ENCODE measurements at regions not wholly inside any gene's neighbourhood (a gene's known extent, or its start where the extent isn't known, plus 50 kb on each side); places are given as distances from the start of the nearest gene placed in this dataset.

DNA sequence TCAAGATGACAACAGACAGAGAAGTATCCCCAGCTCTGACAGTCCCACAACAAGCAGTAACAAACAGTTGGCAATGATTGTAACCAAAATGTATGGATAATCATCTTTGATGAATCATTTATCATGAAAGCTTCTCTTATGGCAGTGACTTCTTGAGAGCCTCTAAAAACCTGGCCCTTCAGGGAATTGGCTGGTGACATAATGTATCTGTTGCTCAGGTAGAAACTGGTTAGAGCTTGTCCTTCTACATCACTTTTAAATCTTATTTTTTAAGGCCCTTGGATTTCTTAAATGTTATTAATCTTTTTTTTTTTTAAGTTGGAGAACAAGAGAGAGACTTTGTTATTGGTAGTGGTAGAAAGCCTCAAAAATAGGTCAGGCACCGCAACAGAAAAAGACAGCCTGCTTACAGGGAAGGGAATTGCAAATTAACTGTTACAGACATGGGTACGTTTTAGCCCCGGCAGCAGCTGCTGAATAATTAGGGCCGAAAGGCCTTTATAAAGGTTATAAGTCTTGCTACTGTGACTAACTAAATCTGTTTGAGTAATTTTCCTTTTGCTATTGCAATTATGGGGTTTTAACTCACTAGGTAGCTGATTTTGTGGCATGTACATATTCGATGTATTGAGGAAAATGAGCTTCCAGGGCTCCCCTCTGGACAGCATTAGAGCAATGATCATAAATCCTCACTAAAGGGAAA, 207.7 kb upstream of the LRRC4C start:
- H3K27ac Mint-ChIP-seq: no peak overlapping the region

DNA sequence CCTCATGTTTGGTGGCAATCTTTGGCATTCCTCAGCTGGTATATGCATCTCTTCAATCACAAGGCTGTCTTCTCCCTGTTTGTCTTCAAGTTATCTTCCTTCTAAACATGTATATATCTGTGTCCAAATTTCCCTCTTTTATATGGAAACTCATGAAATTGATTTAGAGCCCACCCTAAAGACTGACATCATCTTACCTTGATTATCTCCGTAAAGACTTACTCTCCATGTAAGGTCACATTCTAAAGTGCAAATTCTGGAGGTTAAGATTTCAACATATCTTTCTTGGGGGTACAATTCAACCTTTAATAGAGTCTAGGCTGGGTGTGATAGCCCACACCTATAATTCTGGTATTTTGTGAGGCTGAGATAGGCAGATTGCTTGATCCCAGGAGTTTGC, 215.8 kb upstream of the LRRC4C start:
- no peak overlapping the region for H3K27ac Mint-ChIP-seq
- H3K9me3 Mint-ChIP-seq: no peaks in the 10 kb centered on the region
- no peaks in the 10 kb centered on the region for H3K27me3 Mint-ChIP-seq (ENCODE audit: insufficient read depth)
- Histone ChIP-seq H3K9me3 (ENCODE audit: control insufficient read depth, low read length) (no peaks in the 10 kb centered on the region), H3K36me3 (ENCODE audit: control insufficient read depth, insufficient read depth, low read length) (no peaks in the 10 kb centered on the region), H3K27ac (ENCODE audit: low read depth, low read length) (no peak overlapping the region), H3K9ac (ENCODE audit: extremely low read depth, low read length, poor library complexity, severe bottlenecking) (no peak overlapping the region), H3K4me1 (ENCODE audit: control insufficient read depth, insufficient read depth, low read length) (no peaks in the 10 kb centered on the region), H3K27me3 (ENCODE audit: control insufficient read depth, insufficient read depth, low read length, poor library complexity, severe bottlenecking) (no peaks in the 10 kb centered on the region), H3K4me3 (ENCODE audit: low read length) (no peak overlapping the region)
- no peaks in the 10 kb centered on the region for H3K4me1 Mint-ChIP-seq
- no peak for DNase-seq
- TF ChIP-seq, protein P1, sequence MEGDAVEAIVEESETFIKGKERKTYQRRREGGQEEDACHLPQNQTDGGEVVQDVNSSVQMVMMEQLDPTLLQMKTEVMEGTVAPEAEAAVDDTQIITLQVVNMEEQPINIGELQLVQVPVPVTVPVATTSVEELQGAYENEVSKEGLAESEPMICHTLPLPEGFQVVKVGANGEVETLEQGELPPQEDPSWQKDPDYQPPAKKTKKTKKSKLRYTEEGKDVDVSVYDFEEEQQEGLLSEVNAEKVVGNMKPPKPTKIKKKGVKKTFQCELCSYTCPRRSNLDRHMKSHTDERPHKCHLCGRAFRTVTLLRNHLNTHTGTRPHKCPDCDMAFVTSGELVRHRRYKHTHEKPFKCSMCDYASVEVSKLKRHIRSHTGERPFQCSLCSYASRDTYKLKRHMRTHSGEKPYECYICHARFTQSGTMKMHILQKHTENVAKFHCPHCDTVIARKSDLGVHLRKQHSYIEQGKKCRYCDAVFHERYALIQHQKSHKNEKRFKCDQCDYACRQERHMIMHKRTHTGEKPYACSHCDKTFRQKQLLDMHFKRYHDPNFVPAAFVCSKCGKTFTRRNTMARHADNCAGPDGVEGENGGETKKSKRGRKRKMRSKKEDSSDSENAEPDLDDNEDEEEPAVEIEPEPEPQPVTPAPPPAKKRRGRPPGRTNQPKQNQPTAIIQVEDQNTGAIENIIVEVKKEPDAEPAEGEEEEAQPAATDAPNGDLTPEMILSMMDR (conservative IDR thresholded peaks at IDR 0.05): no peak
- H3K4me3 Mint-ChIP-seq: no peak overlapping the region
- WGBS, 2 experiments (ENCODE audit: insufficient coverage in 1 of 2, insufficient read length in 1 of 2): 78 to 100% methylated on average over 1 of the region's 1 CpG
- H3K36me3 Mint-ChIP-seq (ENCODE audit: low read depth): no peaks in the 10 kb centered on the region

More for the DNA sequence above, 207.7 kb upstream of the LRRC4C start:
- Histone ChIP-seq H3K27me3 (ENCODE audit: control insufficient read depth, insufficient read depth, low read length, poor library complexity, severe bottlenecking) (no peaks in the 10 kb centered on the region), H3K9me3 (ENCODE audit: control insufficient read depth, low read length) (no peaks in the 10 kb centered on the region), H3K4me1 (ENCODE audit: control insufficient read depth, insufficient read depth, low read length) (no peaks in the 10 kb centered on the region), H3K9ac (ENCODE audit: extremely low read depth, low read length, poor library complexity, severe bottlenecking) (no peak overlapping the region), H3K4me3 (ENCODE audit: low read length) (no peak overlapping the region), H3K36me3 (ENCODE audit: control insufficient read depth, insufficient read depth, low read length) (no peaks in the 10 kb centered on the region), H3K27ac (ENCODE audit: low read depth, low read length) (no peak overlapping the region)
- TF ChIP-seq, protein P1 (conservative IDR thresholded peaks at IDR 0.05): no peak
- Mint-ChIP-seq H3K4me1 (peaks cover 7% of the 10 kb centered on the region), H3K27me3 (ENCODE audit: insufficient read depth) (no peaks in the 10 kb centered on the region), H3K36me3 (ENCODE audit: low read depth) (no peaks in the 10 kb centered on the region), H3K4me3 (no peak overlapping the region), H3K9me3 (no peaks in the 10 kb centered on the region)
- 88 to 98% methylated on average over 5 of the region's 5 CpGs for WGBS, 2 experiments (ENCODE audit: insufficient coverage in 1 of 2, insufficient read length in 1 of 2)
- no peak for DNase-seq

GRCh38 chr11:41713030-41713429, 253.6 kb upstream of the LRRC4C start:
- 82 to 90% methylated on average over 2 to 3 of the region's 3 CpGs for WGBS, 2 experiments (ENCODE audit: insufficient coverage in 1 of 2, insufficient read length in 1 of 2)
- no peaks in the 10 kb centered on the region for H3K36me3 Mint-ChIP-seq (ENCODE audit: low read depth)
- peaks cover 2% of the 10 kb centered on the region for H3K27me3 Mint-ChIP-seq (ENCODE audit: insufficient read depth)

More at GRCh38 chr11:41713030-41713429, 253.6 kb upstream of the LRRC4C start:
- H3K27ac Mint-ChIP-seq: no peak overlapping the region
- TF ChIP-seq, protein P1 (conservative IDR thresholded peaks at IDR 0.05): no peak
- Histone ChIP-seq H3K9me3 (ENCODE audit: control insufficient read depth, low read length) (no peaks in the 10 kb centered on the region), H3K27ac (ENCODE audit: low read depth, low read length) (no peak overlapping the region), H3K4me3 (ENCODE audit: low read length) (no peak overlapping the region), H3K4me1 (ENCODE audit: control insufficient read depth, insufficient read depth, low read length) (no peaks in the 10 kb centered on the region), H3K27me3 (ENCODE audit: control insufficient read depth, insufficient read depth, low read length, poor library complexity, severe bottlenecking) (no peaks in the 10 kb centered on the region), H3K36me3 (ENCODE audit: control insufficient read depth, insufficient read depth, low read length) (no peaks in the 10 kb centered on the region), H3K9ac (ENCODE audit: extremely low read depth, low read length, poor library complexity, severe bottlenecking) (no peak overlapping the region)
- no peak overlapping the region for H3K4me3 Mint-ChIP-seq
- H3K4me1 Mint-ChIP-seq: peaks cover 33% of the 10 kb centered on the region
- DNase-seq: no peak
- H3K9me3 Mint-ChIP-seq: no peaks in the 10 kb centered on the region
